ENCODE measurements at regions not wholly inside any gene's neighbourhood (a gene's known extent, or its start where the extent isn't known, plus 50 kb on each side); places are given as distances from the start of the nearest gene placed in this dataset.

DNA sequence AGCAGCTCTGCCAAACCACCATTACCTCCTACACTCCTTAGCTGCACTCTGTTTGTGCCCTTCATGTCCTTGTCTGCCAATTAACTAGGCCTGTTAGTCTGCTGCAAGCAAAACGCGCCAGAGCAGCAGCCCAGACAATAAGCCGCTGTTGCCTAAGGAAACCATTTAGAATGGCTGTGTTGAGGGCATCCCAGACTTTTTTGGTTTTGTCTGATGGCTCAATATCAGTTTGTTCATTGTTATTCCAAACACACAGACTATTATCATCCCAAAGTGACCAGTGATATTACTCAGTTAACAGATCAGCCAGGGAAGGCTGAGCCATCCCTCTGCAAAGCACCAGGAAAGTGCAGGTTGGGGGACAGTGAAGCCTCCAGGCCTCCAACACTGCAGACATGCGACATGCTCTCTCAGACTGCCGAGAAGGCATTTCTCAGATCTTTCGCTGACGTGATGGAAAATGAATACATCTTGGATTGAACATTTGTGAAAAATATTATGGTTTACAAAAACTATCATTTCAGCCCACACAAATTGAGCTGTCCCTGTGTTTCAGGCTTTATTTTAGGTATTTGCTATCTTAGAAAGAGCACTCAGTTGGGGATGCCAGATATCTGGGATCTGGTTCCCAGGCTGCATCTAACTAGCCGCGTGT, 182.0 kb upstream of the HNRNPA3 start:
- peaks cover 12% of the 10 kb centered on the region; the same call in 1 of the 2 replicates for H3K27me3 ChIP-seq (ENCODE audit: insufficient read depth, low read depth)
- no peak overlapping the region for H3K27ac ChIP-seq
- H3K9me2 ChIP-seq (ENCODE audit: insufficient read depth): no peaks in the 10 kb centered on the region
- H3K4me2 ChIP-seq: no peak overlapping the region
- H3F3A ChIP-seq (ENCODE audit: insufficient read depth, low read depth): no peaks in the 10 kb centered on the region
- H3K9me3 ChIP-seq (ENCODE audit: insufficient read depth, low read depth): no peaks in the 10 kb centered on the region
- intact Hi-C loops (cut with micrococcal nuclease; ENCODE audit: unreplicated experiment): no loop called here
- no peaks in the 10 kb centered on the region for H4K20me1 ChIP-seq (ENCODE audit: insufficient read depth)
- no peaks in the 10 kb centered on the region for H3K4me1 ChIP-seq (replicated peaks; ENCODE audit: insufficient read depth)
- no peak for DNase-seq
- ChIA-PET POLR2A (ENCODE audit: unreplicated experiment) (no interaction called here), CTCF (no interaction called here)
- BruUV-seq (replicated peaks): no TSS peak
- H3K4me3 ChIP-seq: no peak overlapping the region
- no peaks in the 10 kb centered on the region for H3K79me2 ChIP-seq (ENCODE audit: low read depth)
- no peaks in the 10 kb centered on the region for H3K36me3 ChIP-seq (ENCODE audit: low read depth)
- no peak overlapping the region for H2AFZ ChIP-seq
- no peak for TF ChIP-seq EZH2 (IDR thresholded peaks at IDR 0.05; ENCODE audit: low read depth)
- no peak for TF ChIP-seq CTCF (conservative IDR thresholded peaks at IDR 0.05)

GRCh38 chr2:177031438-177032180, 181.0 kb upstream of the HNRNPA3 start:
- CTCF ChIA-PET: no interaction called here
- POLR2A ChIA-PET (ENCODE audit: unreplicated experiment): no interaction called here

GRCh38 chr2:177036747-177037146, 175.8 kb upstream of the HNRNPA3 start:
- ChIA-PET CTCF (no interaction called here), POLR2A (ENCODE audit: unreplicated experiment) (no interaction called here)
- no peaks in the 10 kb centered on the region for H3K4me1 ChIP-seq (replicated peaks; ENCODE audit: insufficient read depth)
- no peaks in the 10 kb centered on the region for H3K9me3 ChIP-seq (ENCODE audit: insufficient read depth, low read depth)
- no peaks in the 10 kb centered on the region for H3K79me2 ChIP-seq (ENCODE audit: low read depth)
- intact Hi-C loops (cut with micrococcal nuclease; ENCODE audit: unreplicated experiment): no loop called here
- BruUV-seq (replicated peaks): no TSS peak
- H3K27ac ChIP-seq: no peak overlapping the region
- no peak for TF ChIP-seq CTCF (conservative IDR thresholded peaks at IDR 0.05)
- no peak for TF ChIP-seq EZH2 (IDR thresholded peaks at IDR 0.05; ENCODE audit: low read depth)
- no peak overlapping the region for H3K4me2 ChIP-seq
- peaks cover 63% of the 10 kb centered on the region for H3K27me3 ChIP-seq (ENCODE audit: insufficient read depth, low read depth)
- no peak for DNase-seq
- H2AFZ ChIP-seq: no peak overlapping the region
- no peaks in the 10 kb centered on the region for H4K20me1 ChIP-seq (ENCODE audit: insufficient read depth)
- no peaks in the 10 kb centered on the region for H3K36me3 ChIP-seq (ENCODE audit: low read depth)
- no peaks in the 10 kb centered on the region for H3K9me2 ChIP-seq (ENCODE audit: insufficient read depth)
- H3F3A ChIP-seq (ENCODE audit: insufficient read depth, low read depth): no peaks in the 10 kb centered on the region
- no peak overlapping the region for H3K4me3 ChIP-seq

More at GRCh38 chr2:177031438-177032180, 181.0 kb upstream of the HNRNPA3 start:
- H3K27me3 ChIP-seq (ENCODE audit: insufficient read depth, low read depth): peaks cover 13% of the 10 kb centered on the region
- no peaks in the 10 kb centered on the region for H3K79me2 ChIP-seq (ENCODE audit: low read depth)
- TF ChIP-seq CTCF (conservative IDR thresholded peaks at IDR 0.05) (no peak), EZH2 (IDR thresholded peaks at IDR 0.05; ENCODE audit: low read depth) (no peak)
- no peaks in the 10 kb centered on the region for H3K9me3 ChIP-seq (ENCODE audit: insufficient read depth, low read depth)
- H3K9me2 ChIP-seq (ENCODE audit: insufficient read depth): no peaks in the 10 kb centered on the region
- DNase-seq: no peak
- no peak overlapping the region for H3K4me2 ChIP-seq
- H3K4me1 ChIP-seq (replicated peaks; ENCODE audit: insufficient read depth): no peaks in the 10 kb centered on the region
- no peaks in the 10 kb centered on the region for H3K36me3 ChIP-seq (ENCODE audit: low read depth)
- intact Hi-C loops (cut with micrococcal nuclease; ENCODE audit: unreplicated experiment): no loop called here
- H3F3A ChIP-seq (ENCODE audit: insufficient read depth, low read depth): no peaks in the 10 kb centered on the region
- H3K4me3 ChIP-seq: no peak overlapping the region
- H3K27ac ChIP-seq: no peak overlapping the region
- H4K20me1 ChIP-seq (ENCODE audit: insufficient read depth): no peaks in the 10 kb centered on the region
- H2AFZ ChIP-seq: no peak overlapping the region
- BruUV-seq (replicated peaks): no TSS peak

Data from PC-9 (cell line).